ENCODE measurements at regions not wholly inside any gene's neighbourhood (a gene's known extent, or its start where the extent isn't known, plus 50 kb on each side); places are given as distances from the start of the nearest gene placed in this dataset.

DNA sequence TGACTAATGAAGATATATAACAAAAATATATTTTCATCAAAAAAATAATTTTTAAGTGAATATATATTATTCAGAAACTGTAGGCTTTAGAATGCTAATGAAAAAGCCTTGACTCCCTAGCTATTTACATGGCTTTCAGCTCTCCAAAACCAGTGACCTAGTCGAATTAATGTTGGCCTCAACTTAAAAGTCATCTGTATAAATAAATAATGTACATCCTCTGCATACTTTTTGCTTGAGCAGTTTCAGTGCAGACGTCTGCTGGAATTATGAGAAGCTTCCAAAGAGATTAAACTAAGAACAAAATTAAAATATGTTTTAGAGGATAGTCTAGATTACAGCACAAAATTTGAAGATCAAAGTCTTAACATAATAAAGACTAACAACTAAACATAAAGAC lies 520.4 kb upstream of the ALCAM start:
- no peak for DNase-seq (ENCODE audit: low spot score)

GRCh38 chr3:104849070-104849469 lies 517.6 kb upstream of the ALCAM start:
- no peak for DNase-seq (ENCODE audit: low spot score)

DNA sequence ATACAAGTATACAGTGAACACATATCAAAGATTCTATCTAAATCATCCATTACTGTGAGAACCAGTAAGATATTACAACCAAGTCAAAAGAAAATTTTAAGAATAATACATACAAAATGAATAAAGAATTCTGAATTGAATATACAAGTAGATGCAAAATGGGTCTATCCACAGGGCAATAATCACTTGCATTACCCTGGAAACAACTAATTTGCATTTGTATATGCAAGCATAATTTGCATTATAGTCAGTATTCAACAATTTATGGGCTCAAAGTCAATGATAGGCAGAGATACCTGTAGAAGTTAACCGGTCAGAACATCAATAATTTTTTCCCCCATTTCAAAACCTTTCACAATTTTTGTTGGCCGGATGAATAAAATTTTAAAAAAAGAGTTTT lies 512.2 kb upstream of the ALCAM start:
- DNase-seq (ENCODE audit: low spot score): no peak

GRCh38 chr3:104855702-104856101 lies 511.0 kb upstream of the ALCAM start:
- DNase-seq (ENCODE audit: low spot score): no peak

DNA sequence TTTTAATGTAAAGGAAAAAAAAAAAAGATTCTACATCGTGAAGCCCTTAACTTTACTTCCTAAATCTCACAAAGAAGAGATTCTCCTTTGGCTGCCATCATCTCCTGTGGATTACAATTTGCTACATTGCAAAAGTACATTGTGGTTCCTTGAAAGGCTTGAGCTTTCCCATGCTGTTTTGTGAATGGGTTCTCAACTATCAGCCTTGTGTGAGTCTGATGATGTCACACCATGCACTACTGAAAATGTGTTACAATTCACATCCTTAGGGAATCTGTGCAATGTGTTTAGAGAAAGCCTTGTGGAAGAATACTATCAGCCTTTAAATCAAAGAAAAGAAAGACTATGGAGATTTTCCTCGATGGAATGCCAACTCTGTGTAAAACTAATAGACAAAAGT lies 510.0 kb upstream of the ALCAM start:
- DNase-seq (ENCODE audit: low spot score): no peak

GRCh38 chr3:104868291-104868690 lies 498.4 kb upstream of the ALCAM start:
- DNase-seq (ENCODE audit: low spot score): no peak

DNA sequence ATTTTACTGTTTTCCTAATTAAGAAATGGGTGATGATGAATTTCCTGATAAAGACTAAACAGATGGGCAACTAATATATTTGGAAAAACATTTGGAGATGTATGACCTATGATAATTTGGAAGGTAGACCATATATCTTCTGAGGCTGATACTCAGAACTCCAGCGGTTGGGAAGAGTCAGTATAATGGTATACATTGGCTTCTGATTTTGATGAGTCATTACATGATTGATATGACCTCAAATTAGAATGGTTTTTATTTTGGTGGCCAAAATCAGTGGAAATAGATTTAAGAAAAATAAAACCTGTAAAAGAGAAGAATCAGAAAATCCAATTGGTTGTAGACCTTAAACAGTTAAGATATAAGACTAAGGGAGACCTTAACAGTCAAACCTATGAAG lies 496.4 kb upstream of the ALCAM start:
- DNase-seq (ENCODE audit: low spot score): no peak

- DNase-seq (ENCODE audit: low spot score): no peak
Observed at GRCh38 chr3:104873331-104873730, 493.4 kb upstream of the ALCAM start.

- DNase-seq (ENCODE audit: low spot score): no peak
Observed at GRCh38 chr3:104878395-104878794, 488.3 kb upstream of the ALCAM start.

DNA sequence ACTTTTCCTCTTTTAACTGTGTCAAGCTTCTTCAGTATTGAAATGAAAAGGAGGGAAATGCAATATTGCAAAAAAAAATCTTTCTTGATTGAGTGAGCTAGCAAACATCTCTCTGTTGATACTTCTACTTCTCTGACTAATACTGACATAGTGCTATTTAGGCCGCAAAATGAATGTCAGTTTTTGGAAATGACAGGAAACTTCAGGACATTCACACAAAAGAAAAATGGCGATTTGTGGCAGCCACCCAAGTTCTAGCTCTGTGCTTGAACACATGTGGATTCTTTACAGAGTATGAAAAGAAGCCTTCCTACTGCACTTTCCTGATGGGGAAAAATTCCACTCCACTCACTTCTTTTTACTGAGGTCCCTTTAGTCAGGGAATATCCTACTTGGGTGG lies 486.8 kb upstream of the ALCAM start:
- no peak for DNase-seq (ENCODE audit: low spot score)

DNA sequence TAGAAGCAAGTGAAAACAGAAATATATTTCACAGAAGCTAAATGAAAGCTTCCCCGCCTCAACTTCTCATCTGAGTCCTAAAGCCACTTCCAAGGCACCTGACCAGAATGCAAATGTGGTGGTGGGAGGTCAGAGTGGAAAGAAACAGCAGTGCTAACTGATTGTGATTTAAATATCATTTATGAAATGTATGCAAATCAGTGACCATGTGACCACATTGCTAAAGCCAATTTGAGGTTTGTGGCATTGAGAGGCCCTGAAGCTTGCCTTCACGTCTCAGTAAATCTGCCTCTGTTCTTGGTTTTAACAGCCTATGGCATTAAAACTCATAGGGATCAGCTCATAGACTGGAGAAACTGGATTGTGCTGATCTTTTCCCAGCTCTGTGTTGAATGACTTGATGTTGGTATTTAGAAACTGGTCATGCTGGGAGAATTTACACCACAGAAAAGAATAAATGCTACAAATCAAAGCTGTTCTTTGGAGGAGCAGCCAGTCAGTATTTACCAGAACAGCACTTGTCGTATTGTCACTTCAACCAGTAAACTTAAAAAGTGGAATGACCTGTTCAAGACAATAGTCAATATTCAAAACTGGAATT lies 481.4 kb upstream of the ALCAM start:
- DNase-seq (ENCODE audit: low spot score): no peak

GRCh38 chr3:104886220-104886995 lies 480.3 kb upstream of the ALCAM start:
- no peak for DNase-seq (ENCODE audit: low spot score)

- DNase-seq (ENCODE audit: low spot score): no peak
Observed at GRCh38 chr3:104887069-104887468, 479.6 kb upstream of the ALCAM start.

GRCh38 chr3:104887619-104888018 lies 479.1 kb upstream of the ALCAM start:
- no peak for DNase-seq (ENCODE audit: low spot score)

DNA sequence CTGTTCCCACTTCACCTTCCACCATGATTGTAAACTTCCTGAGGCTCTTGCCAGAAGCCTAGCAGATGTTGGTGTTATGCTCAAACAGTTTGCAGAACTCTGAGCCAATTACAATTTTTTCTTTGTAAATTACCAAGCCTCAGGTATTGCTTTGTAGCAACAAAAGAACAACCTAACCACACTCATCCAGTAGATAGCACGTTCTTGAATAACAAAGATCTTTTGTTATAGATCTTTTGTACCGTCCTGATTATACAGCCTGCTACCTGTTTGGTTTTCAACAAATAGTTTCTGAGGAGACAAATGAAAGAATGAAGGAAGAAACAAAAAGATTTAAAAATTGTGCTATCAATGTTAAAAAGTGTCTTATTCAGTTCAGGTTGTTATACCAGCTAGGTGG lies 474.7 kb upstream of the ALCAM start:
- DNase-seq (ENCODE audit: low spot score): no peak

- no peak for DNase-seq (ENCODE audit: low spot score)
Observed at GRCh38 chr3:104896624-104897023, 470.1 kb upstream of the ALCAM start.

- DNase-seq (ENCODE audit: low spot score): no peak
Observed at GRCh38 chr3:104901396-104901795, 465.3 kb upstream of the ALCAM start.

DNA sequence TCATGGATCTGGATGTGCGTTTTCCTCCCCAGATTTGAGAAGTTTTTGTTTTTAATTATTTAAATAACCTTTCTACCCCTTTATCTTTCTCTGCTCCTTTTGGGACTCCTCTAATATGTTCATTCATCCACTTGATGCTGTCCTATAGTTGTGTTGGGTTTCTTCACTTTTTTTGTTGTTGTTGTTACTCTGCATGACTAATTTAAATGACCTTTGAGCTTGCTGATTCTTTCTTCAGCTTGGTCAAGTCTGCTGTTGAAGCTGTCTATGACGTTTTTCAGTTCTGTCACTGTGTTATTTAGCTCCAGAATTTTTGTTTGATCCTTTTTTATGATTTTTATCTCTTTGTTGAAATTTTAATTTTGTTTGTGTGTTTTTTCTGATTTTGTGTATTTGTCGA lies 463.6 kb upstream of the ALCAM start:
- DNase-seq (ENCODE audit: low spot score): no peak

GRCh38 chr3:104906001-104906639 lies 460.6 kb upstream of the ALCAM start:
- no peak for DNase-seq (ENCODE audit: low spot score)

DNA sequence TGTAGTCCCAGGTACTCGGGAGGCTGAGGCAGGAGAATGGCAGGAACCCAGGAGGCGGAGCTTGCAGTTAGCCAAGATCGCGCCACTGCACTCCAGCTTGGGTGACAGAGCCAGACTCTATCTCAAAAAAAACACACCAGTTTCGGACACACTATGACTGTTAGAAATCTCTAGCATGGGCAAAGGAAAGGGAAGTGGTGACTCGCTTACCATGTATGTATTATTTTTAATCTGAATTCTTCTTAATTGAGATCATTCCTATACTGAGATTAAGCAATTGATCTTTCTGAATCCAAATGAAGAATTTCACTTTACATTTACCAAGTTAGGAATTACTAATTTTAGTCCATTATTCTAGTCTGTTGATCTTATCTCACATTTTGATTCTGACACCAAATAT lies 459.2 kb upstream of the ALCAM start:
- no peak for DNase-seq (ENCODE audit: low spot score)

GRCh38 chr3:104908761-104909160 lies 457.9 kb upstream of the ALCAM start:
- DNase-seq (ENCODE audit: low spot score): no peak

DNA sequence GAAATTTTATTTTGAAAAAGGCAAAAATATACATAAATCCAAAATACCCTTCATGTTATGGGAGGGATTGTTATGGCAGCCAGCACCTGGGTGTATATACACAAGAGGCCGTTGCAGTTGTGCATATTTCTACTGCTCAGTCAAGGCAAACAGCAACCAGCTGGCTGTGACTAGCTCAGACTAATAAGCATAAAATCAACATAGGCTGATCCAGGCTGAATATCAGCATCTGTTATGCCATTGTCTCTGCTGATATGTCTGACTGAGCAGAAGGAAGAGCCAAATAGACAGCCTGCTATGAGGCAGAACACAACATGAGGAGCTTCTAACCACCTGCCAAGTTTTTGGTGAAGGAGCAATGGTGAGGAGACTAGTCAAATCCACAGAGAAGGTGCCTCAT lies 457.5 kb upstream of the ALCAM start:
- no peak for DNase-seq (ENCODE audit: low spot score)

GRCh38 chr3:104909721-104910120 lies 457.0 kb upstream of the ALCAM start:
- no peak for DNase-seq (ENCODE audit: low spot score)

- DNase-seq (ENCODE audit: low spot score): no peak
Observed at GRCh38 chr3:104911376-104911775, 455.3 kb upstream of the ALCAM start.

Data from HuH-7 (cell line).